SKM-1 (cell line): ENCODE measurements at regions not wholly inside any gene's neighbourhood (a gene's known extent, or its start where the extent isn't known, plus 50 kb on each side); places are given as distances from the start of the nearest gene placed in this dataset.

Experiments
- DNase-seq: peaks from one replicate; lab custom pipeline; 2025; ENCODE audit not compliant: unreplicated experiment; lab: John Stamatoyannopoulos, UW

GRCh38 chr12:60035835-60036234 lies 440.0 kb downstream of the SLC16A7 start:
- no peak for DNase-seq

GRCh38 chr12:60042835-60043234 lies 447.0 kb downstream of the SLC16A7 start:
- DNase-seq, result no peak

- no peak for DNase-seq
Observed at GRCh38 chr12:60043236-60043635, 447.4 kb downstream of the SLC16A7 start.

GRCh38 chr12:60052483-60052882 lies 456.7 kb downstream of the SLC16A7 start:
- DNase-seq, result no peak

- no peak for DNase-seq
Observed at GRCh38 chr12:60059180-60059579, 463.4 kb downstream of the SLC16A7 start.

- no peak for DNase-seq
Observed at GRCh38 chr12:60066655-60067054, 470.8 kb downstream of the SLC16A7 start.

GRCh38 chr12:60070552-60070951 lies 474.7 kb downstream of the SLC16A7 start:
- no peak for DNase-seq

GRCh38 chr12:60071759-60072191 lies 475.9 kb downstream of the SLC16A7 start:
- DNase-seq, result no peak

- DNase-seq, result no peak
Observed at GRCh38 chr12:60072911-60073310, 477.1 kb downstream of the SLC16A7 start.

GRCh38 chr12:60075091-60075490 lies 479.3 kb downstream of the SLC16A7 start:
- DNase-seq, result no peak

- no peak for DNase-seq
Observed at GRCh38 chr12:60078026-60078425, 482.2 kb downstream of the SLC16A7 start.

- DNase-seq, result no peak
Observed at GRCh38 chr12:60093428-60093827, 497.6 kb downstream of the SLC16A7 start.

GRCh38 chr12:60094436-60094835 lies 498.6 kb downstream of the SLC16A7 start:
- no peak for DNase-seq

GRCh38 chr12:60096727-60097126 lies 500.9 kb downstream of the SLC16A7 start:
- no peak for DNase-seq

GRCh38 chr12:60100160-60100559 lies 504.3 kb downstream of the SLC16A7 start:
- no peak for DNase-seq

GRCh38 chr12:60100852-60101251 lies 505.0 kb downstream of the SLC16A7 start:
- DNase-seq, result no peak

- no peak for DNase-seq
Observed at GRCh38 chr12:60101715-60102114, 505.9 kb downstream of the SLC16A7 start.

GRCh38 chr12:60106214-60106613 lies 510.4 kb downstream of the SLC16A7 start:
- no peak for DNase-seq

- no peak for DNase-seq
Observed at GRCh38 chr12:60107992-60108391, 512.2 kb downstream of the SLC16A7 start.

GRCh38 chr12:60112063-60112462 lies 516.2 kb downstream of the SLC16A7 start:
- no peak for DNase-seq

- DNase-seq, result no peak
Observed at GRCh38 chr12:60112763-60113162, 516.9 kb downstream of the SLC16A7 start.

GRCh38 chr12:60114169-60114568 lies 518.3 kb downstream of the SLC16A7 start:
- no peak for DNase-seq

- no peak for DNase-seq
Observed at GRCh38 chr12:60119327-60119726, 523.5 kb downstream of the SLC16A7 start.

GRCh38 chr12:60120199-60120598 lies 524.4 kb downstream of the SLC16A7 start:
- no peak for DNase-seq
